MV-4-11 (cell line): ENCODE measurements at regions not wholly inside any gene's neighbourhood (a gene's known extent, or its start where the extent isn't known, plus 50 kb on each side); places are given as distances from the start of the nearest gene placed in this dataset.
"Not testable (repeated sequence)": the region's sequence is repeated elsewhere in the genome, so short reads cannot be mapped to it uniquely, and the experiment has no call there.

Experiments used
- DNase-seq: peaks from one replicate; lab custom pipeline; 2025; lab: John Stamatoyannopoulos, UW

GRCh38 chr16:88185976-88186888 is 196.5 kb upstream of the ZNF469 start:
- DNase-seq, result not testable (repeated sequence)

- not testable (repeated sequence) for DNase-seq
These were observed 195.6 kb upstream of the ZNF469 start for GRCh38 chr16:88186889-88187870.

GRCh38 chr16:88188171-88188895 is 194.4 kb upstream of the ZNF469 start:
- DNase-seq, result not testable (repeated sequence)

- DNase-seq, result not testable (repeated sequence)
These were observed 192.1 kb upstream of the ZNF469 start for GRCh38 chr16:88190592-88191095.

GRCh38 chr16:88191168-88191567 is 191.6 kb upstream of the ZNF469 start:
- not testable (repeated sequence) for DNase-seq

- no peak for DNase-seq
These were observed 190.2 kb upstream of the ZNF469 start for GRCh38 chr16:88192601-88193000.

GRCh38 chr16:88193706-88194396 is 188.9 kb upstream of the ZNF469 start:
- DNase-seq, result peak; percentile 79

GRCh38 chr16:88194397-88195268 is 188.1 kb upstream of the ZNF469 start:
- peak; percentile 84 for DNase-seq

- peak; percentile 76 for DNase-seq
These were observed 187.5 kb upstream of the ZNF469 start for GRCh38 chr16:88195269-88195705.

- DNase-seq, result no peak
These were observed 186.8 kb upstream of the ZNF469 start for GRCh38 chr16:88195911-88196465.

- DNase-seq, result no peak
These were observed 186.0 kb upstream of the ZNF469 start for GRCh38 chr16:88196471-88197400.

- no peak for DNase-seq
These were observed 185.0 kb upstream of the ZNF469 start for GRCh38 chr16:88197481-88198456.

- DNase-seq, result peak; percentile 24
These were observed 184.1 kb upstream of the ZNF469 start for GRCh38 chr16:88198457-88199295.

- DNase-seq, result not testable (repeated sequence)
These were observed 183.2 kb upstream of the ZNF469 start for GRCh38 chr16:88199296-88200153.
